Neural progenitor cell (in vitro differentiated cells): ENCODE measurements at regions not wholly inside any gene's neighbourhood (a gene's known extent, or its start where the extent isn't known, plus 50 kb on each side); places are given as distances from the start of the nearest gene placed in this dataset.

Experiments used
- CTCF ChIP-seq: fragments of 200-600 bp; sonication (generic); IDR thresholded peaks from 2 replicates; pipeline ENCODE4 v1.5.1; 2017; ENCODE audit warnings: antibody characterized with exemption, mild to moderate bottlenecking
- EZH2 ChIP-seq: fragments of 200-600 bp; sonication (generic); IDR thresholded peaks from 2 replicates; pipeline ENCODE4 v1.6.1; 2017; ENCODE audit warnings: antibody characterized with exemption, mild to moderate bottlenecking, moderate library complexity

DNA sequence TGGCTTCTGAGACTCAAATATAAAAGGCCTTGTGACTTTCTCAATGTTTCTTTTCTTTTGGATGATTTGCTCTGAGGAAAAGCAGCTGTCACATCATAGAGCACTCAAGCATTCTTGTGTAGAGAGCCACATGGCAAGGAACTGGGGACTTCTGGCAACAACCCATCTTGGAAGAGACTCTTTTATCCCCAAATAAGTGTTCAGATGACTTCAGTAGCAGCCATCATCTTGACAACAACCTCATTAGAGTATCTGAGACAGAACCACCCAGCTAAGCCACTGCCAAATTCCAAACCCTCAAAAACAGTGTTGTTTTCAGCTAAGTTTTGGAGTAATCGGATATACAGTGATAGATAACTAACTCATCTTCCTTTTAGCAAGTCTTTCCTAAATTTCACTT lies 1431.7 kb upstream of the IGFBP7 start:
- TF ChIP-seq CTCF = no peak
- TF ChIP-seq EZH2 = no peak
